ENCODE measurements at regions not wholly inside any gene's neighbourhood (a gene's known extent, or its start where the extent isn't known, plus 50 kb on each side); places are given as distances from the start of the nearest gene placed in this dataset.
"Not testable (repeated sequence)": the region's sequence is repeated elsewhere in the genome, so short reads cannot be mapped to it uniquely, and the experiment has no call there.

- in situ Hi-C loops (cut with MboI; ENCODE audit: low sequenced_read_pairs): not testable (repeated sequence)
Measured at GRCh38 chr10:65053397-65053796, 1532.2 kb downstream of the REEP3 start.

GRCh38 chr10:65053831-65054351, 1532.7 kb downstream of the REEP3 start:
- in situ Hi-C loops (cut with MboI; ENCODE audit: low sequenced_read_pairs): not testable (repeated sequence)

GRCh38 chr10:65054701-65055100, 1533.5 kb downstream of the REEP3 start:
- in situ Hi-C loops (cut with MboI; ENCODE audit: low sequenced_read_pairs): not testable (repeated sequence)

GRCh38 chr10:65065278-65065677, 1544.1 kb downstream of the REEP3 start:
- in situ Hi-C loops (cut with MboI; ENCODE audit: low sequenced_read_pairs): no loop called here

GRCh38 chr10:65083222-65083621, 1562.0 kb downstream of the REEP3 start:
- in situ Hi-C loops (cut with MboI; ENCODE audit: low sequenced_read_pairs): no loop called here

- in situ Hi-C loops (cut with MboI; ENCODE audit: low sequenced_read_pairs): no loop called here
Measured at GRCh38 chr10:65090991-65091390, 1569.8 kb downstream of the REEP3 start.

- in situ Hi-C loops (cut with MboI; ENCODE audit: low sequenced_read_pairs): no loop called here
Measured at GRCh38 chr10:65100146-65100545, 1578.9 kb downstream of the REEP3 start.

GRCh38 chr10:65100881-65101280, 1579.7 kb downstream of the REEP3 start:
- in situ Hi-C loops (cut with MboI; ENCODE audit: low sequenced_read_pairs): not testable (repeated sequence)

GRCh38 chr10:65110009-65110408, 1588.8 kb downstream of the REEP3 start:
- in situ Hi-C loops (cut with MboI; ENCODE audit: low sequenced_read_pairs): no loop called here

- in situ Hi-C loops (cut with MboI; ENCODE audit: low sequenced_read_pairs): not testable (repeated sequence)
Measured at GRCh38 chr10:65111059-65111458, 1589.9 kb downstream of the REEP3 start.

GRCh38 chr10:65112573-65112972, 1591.4 kb downstream of the REEP3 start:
- in situ Hi-C loops (cut with MboI; ENCODE audit: low sequenced_read_pairs): no loop called here

- in situ Hi-C loops (cut with MboI; ENCODE audit: low sequenced_read_pairs): no loop called here
Measured at GRCh38 chr10:65123120-65123519, 1601.9 kb downstream of the REEP3 start.

- in situ Hi-C loops (cut with MboI; ENCODE audit: low sequenced_read_pairs): no loop called here
Measured at GRCh38 chr10:65125212-65125611, 1604.0 kb downstream of the REEP3 start.

- in situ Hi-C loops (cut with MboI; ENCODE audit: low sequenced_read_pairs): no loop called here
Measured at GRCh38 chr10:65126288-65126687, 1605.1 kb downstream of the REEP3 start.

- in situ Hi-C loops (cut with MboI; ENCODE audit: low sequenced_read_pairs): no loop called here
Measured at GRCh38 chr10:65128277-65128676, 1607.1 kb downstream of the REEP3 start.

GRCh38 chr10:65130162-65130758, 1609.1 kb downstream of the REEP3 start:
- in situ Hi-C loops (cut with MboI; ENCODE audit: low sequenced_read_pairs): no loop called here

- in situ Hi-C loops (cut with MboI; ENCODE audit: low sequenced_read_pairs): no loop called here
Measured at GRCh38 chr10:65133652-65134051, 1612.5 kb downstream of the REEP3 start.

- in situ Hi-C loops (cut with MboI; ENCODE audit: low sequenced_read_pairs): no loop called here
Measured at GRCh38 chr10:65135508-65135907, 1614.3 kb downstream of the REEP3 start.

- in situ Hi-C loops (cut with MboI; ENCODE audit: low sequenced_read_pairs): no loop called here
Measured at GRCh38 chr10:65142641-65143435, 1621.6 kb downstream of the REEP3 start.

GRCh38 chr10:65143723-65144122, 1622.5 kb downstream of the REEP3 start:
- in situ Hi-C loops (cut with MboI; ENCODE audit: low sequenced_read_pairs): no loop called here

- in situ Hi-C loops (cut with MboI; ENCODE audit: low sequenced_read_pairs): no loop called here
Measured at GRCh38 chr10:65149878-65150277, 1628.7 kb downstream of the REEP3 start.

- in situ Hi-C loops (cut with MboI; ENCODE audit: low sequenced_read_pairs): no loop called here
Measured at GRCh38 chr10:65166272-65166671, 1645.1 kb downstream of the REEP3 start.

Measured in HL-60/S4 treated with phorbol 12-myristate 13-acetate at 8.2 ng/mL for 4 days and 3 days (cell line).